ENCODE measurements at regions not wholly inside any gene's neighbourhood (a gene's known extent, or its start where the extent isn't known, plus 50 kb on each side); places are given as distances from the start of the nearest gene placed in this dataset.
A peak's percentile ranks its signal among the peaks of the same experiment; 100 is the strongest.

- TF ChIP-seq CTCF (IDR thresholded peaks at IDR 0.05) = no peak
- Mint-ChIP-seq H3K27ac (ENCODE audit: unreplicated experiment) (no peak overlapping the region), H3K27me3 (ENCODE audit: low read depth) (peaks cover 12% of the 10 kb centered on the region), H3K4me3 (ENCODE audit: unreplicated experiment) (no peak overlapping the region), H3K9me3 (ENCODE audit: low read depth) (no peaks in the 10 kb centered on the region), H3K4me1 (ENCODE audit: low read depth) (peaks cover 16% of the 10 kb centered on the region), H3K36me3 (ENCODE audit: low read depth) (no peaks in the 10 kb centered on the region)
- DNase-seq (ENCODE audit: low spot score) = no peak
Observed at GRCh38 chr4:54863571-54864255, 206.0 kb downstream of the KIT start.

DNA sequence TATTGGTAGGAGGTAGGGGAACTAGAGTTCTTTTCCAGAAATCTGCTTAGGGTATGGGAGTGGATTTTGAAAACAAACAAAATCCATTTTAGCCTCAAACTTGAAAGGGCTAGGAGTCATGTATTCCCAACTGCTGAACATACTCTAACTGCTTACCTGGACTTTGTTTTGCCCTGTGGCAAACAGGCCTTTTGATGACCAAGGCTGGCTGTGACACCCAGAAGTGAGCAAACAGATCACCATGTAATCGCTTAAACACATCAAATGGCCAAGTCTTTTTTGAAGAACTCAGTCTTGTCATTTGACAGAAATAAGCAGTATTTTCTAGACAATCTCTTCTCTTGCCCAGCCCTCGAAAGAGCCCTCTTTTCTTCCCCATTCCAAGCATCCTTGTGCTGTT, 203.4 kb downstream of the KIT start:
- TF ChIP-seq CTCF (IDR thresholded peaks at IDR 0.05) = no peak
- Mint-ChIP-seq H3K4me3 (ENCODE audit: unreplicated experiment) (no peak overlapping the region), H3K27ac (ENCODE audit: unreplicated experiment) (peak overlapping the region; percentile 33)

GRCh38 chr4:54855191-54855854, 197.6 kb downstream of the KIT start:
- H3K27me3 Mint-ChIP-seq (ENCODE audit: low read depth) = peaks cover 19% of the 10 kb centered on the region
- DNase-seq (ENCODE audit: low spot score) = no peak
- H3K36me3 Mint-ChIP-seq (ENCODE audit: low read depth) = peaks cover 1% of the 10 kb centered on the region
- no peaks in the 10 kb centered on the region for H3K9me3 Mint-ChIP-seq (ENCODE audit: low read depth)
- H3K4me3 Mint-ChIP-seq (ENCODE audit: unreplicated experiment) = no peak overlapping the region
- TF ChIP-seq CTCF (IDR thresholded peaks at IDR 0.05) = no peak
- H3K27ac Mint-ChIP-seq (ENCODE audit: unreplicated experiment) = no peak overlapping the region
- H3K4me1 Mint-ChIP-seq (ENCODE audit: low read depth) = peaks cover 1% of the 10 kb centered on the region

More for the DNA sequence above, 203.4 kb downstream of the KIT start:
- H3K9me3 Mint-ChIP-seq (ENCODE audit: low read depth) = no peaks in the 10 kb centered on the region
- H3K27me3 Mint-ChIP-seq (ENCODE audit: low read depth) = peaks cover 23% of the 10 kb centered on the region
- H3K4me1 Mint-ChIP-seq (ENCODE audit: low read depth) = peaks cover 16% of the 10 kb centered on the region
- no peak for DNase-seq (ENCODE audit: low spot score)
- H3K36me3 Mint-ChIP-seq (ENCODE audit: low read depth) = peaks cover 1% of the 10 kb centered on the region

- Mint-ChIP-seq H3K36me3 (ENCODE audit: low read depth) (peaks cover 1% of the 10 kb centered on the region), H3K27ac (ENCODE audit: unreplicated experiment) (no peak overlapping the region), H3K4me3 (ENCODE audit: unreplicated experiment) (no peak overlapping the region), H3K4me1 (ENCODE audit: low read depth) (no peaks in the 10 kb centered on the region), H3K27me3 (ENCODE audit: low read depth) (peaks cover 8% of the 10 kb centered on the region), H3K9me3 (ENCODE audit: low read depth) (no peaks in the 10 kb centered on the region)
- no peak for TF ChIP-seq CTCF (IDR thresholded peaks at IDR 0.05)
- no peak for DNase-seq (ENCODE audit: low spot score)
Observed at GRCh38 chr4:54852602-54853001, 194.8 kb downstream of the KIT start.

DNA sequence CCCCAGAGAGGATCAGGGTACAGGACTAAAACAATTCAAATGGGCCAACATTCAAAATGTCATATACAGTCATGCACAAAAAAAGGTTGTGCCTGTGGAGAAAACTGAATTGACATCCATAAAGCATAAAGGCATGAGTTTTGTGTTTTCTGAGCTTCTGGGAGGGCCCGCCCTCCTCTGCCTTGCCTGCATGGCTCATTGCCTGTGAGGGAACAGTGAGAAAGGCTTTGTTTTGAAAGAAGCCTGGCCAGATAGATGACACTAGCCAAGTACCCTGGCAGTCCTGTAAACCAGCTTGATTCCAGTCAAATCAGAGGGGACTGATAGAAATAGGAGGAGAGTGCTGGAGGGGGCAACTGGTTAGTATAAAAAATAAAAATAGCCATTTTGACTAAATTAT, 194.3 kb downstream of the KIT start:
- no peak for DNase-seq (ENCODE audit: low spot score)
- no peaks in the 10 kb centered on the region for H3K9me3 Mint-ChIP-seq (ENCODE audit: low read depth)
- no peak for TF ChIP-seq CTCF (IDR thresholded peaks at IDR 0.05)
- no peak overlapping the region for H3K27ac Mint-ChIP-seq (ENCODE audit: unreplicated experiment)
- H3K4me3 Mint-ChIP-seq (ENCODE audit: unreplicated experiment) = no peak overlapping the region
- H3K27me3 Mint-ChIP-seq (ENCODE audit: low read depth) = peaks cover 5% of the 10 kb centered on the region
- peaks cover 1% of the 10 kb centered on the region for H3K36me3 Mint-ChIP-seq (ENCODE audit: low read depth)
- no peaks in the 10 kb centered on the region for H3K4me1 Mint-ChIP-seq (ENCODE audit: low read depth)

All from chondrocyte (in vitro differentiated cells).